ENCODE measurements at regions not wholly inside any gene's neighbourhood (a gene's known extent, or its start where the extent isn't known, plus 50 kb on each side); places are given as distances from the start of the nearest gene placed in this dataset.

GRCh38 chr17:77321649-77322513 is 181.1 kb downstream of the SEC14L1 start:
- no peak for DNase-seq (ENCODE audit: low read depth, low spot score)

- DNase-seq (ENCODE audit: low read depth, low spot score): no peak
These were observed 182.0 kb downstream of the SEC14L1 start for GRCh38 chr17:77322514-77323412.

- no peak for DNase-seq (ENCODE audit: low read depth, low spot score)
These were observed 182.8 kb downstream of the SEC14L1 start for GRCh38 chr17:77323413-77324171.

GRCh38 chr17:77324227-77324626 is 183.5 kb downstream of the SEC14L1 start:
- no peak for DNase-seq (ENCODE audit: low read depth, low spot score)

- no peak for DNase-seq (ENCODE audit: low read depth, low spot score)
These were observed 184.9 kb downstream of the SEC14L1 start for GRCh38 chr17:77325577-77326075.

GRCh38 chr17:77326076-77326591 is 185.4 kb downstream of the SEC14L1 start:
- DNase-seq (ENCODE audit: low read depth, low spot score): no peak

GRCh38 chr17:77326636-77327035 is 185.9 kb downstream of the SEC14L1 start:
- no peak for DNase-seq (ENCODE audit: low read depth, low spot score)

- DNase-seq (ENCODE audit: low read depth, low spot score): no peak
These were observed 186.4 kb downstream of the SEC14L1 start for GRCh38 chr17:77327181-77327565.

GRCh38 chr17:77327566-77328464 is 187.0 kb downstream of the SEC14L1 start:
- no peak for DNase-seq (ENCODE audit: low read depth, low spot score)

GRCh38 chr17:77328823-77329740 is 188.3 kb downstream of the SEC14L1 start:
- no peak for DNase-seq (ENCODE audit: low read depth, low spot score)

GRCh38 chr17:77329741-77330531 is 189.2 kb downstream of the SEC14L1 start:
- no peak for DNase-seq (ENCODE audit: low read depth, low spot score)

GRCh38 chr17:77330602-77331081 is 189.9 kb downstream of the SEC14L1 start:
- DNase-seq (ENCODE audit: low read depth, low spot score): no peak

GRCh38 chr17:77331301-77331864 is 190.6 kb downstream of the SEC14L1 start:
- peak; percentile 50 for DNase-seq (ENCODE audit: low read depth, low spot score)

- no peak for DNase-seq (ENCODE audit: low read depth, low spot score)
These were observed 191.5 kb downstream of the SEC14L1 start for GRCh38 chr17:77332034-77332971.

GRCh38 chr17:77332981-77333685 is 192.4 kb downstream of the SEC14L1 start:
- no peak for DNase-seq (ENCODE audit: low read depth, low spot score)

GRCh38 chr17:77337150-77337549 is 196.4 kb downstream of the SEC14L1 start:
- no peak for DNase-seq (ENCODE audit: low read depth, low spot score)
